ENCODE measurements at regions not wholly inside any gene's neighbourhood (a gene's known extent, or its start where the extent isn't known, plus 50 kb on each side); places are given as distances from the start of the nearest gene placed in this dataset.

GRCh38 chr9:87300915-87301314 is 196.8 kb upstream of the DAPK1 start:
- ATAC-seq (ENCODE audit: insufficient read depth, low FRiP score) = no peak

GRCh38 chr9:87301371-87301770 is 196.3 kb upstream of the DAPK1 start:
- no peak for DNase-seq
- Histone ChIP-seq H3K4me3 (no peak overlapping the region), H3K27me3 (ENCODE audit: control insufficient read depth in 3 of 3, insufficient read depth in 3 of 3, low read length in 2 of 3) (no peaks in the 10 kb centered on the region)

More at GRCh38 chr9:87300915-87301314, 196.8 kb upstream of the DAPK1 start:
- H3K4me1 ChIP-seq (ENCODE audit: control insufficient read depth in 5 of 5, insufficient read depth in 5 of 5, low read length in 5 of 5) = peaks cover 0 to 19% (median 0%) of the 10 kb centered on the region in 5 donors
- no peak overlapping the region for H3K9ac ChIP-seq (ENCODE audit: insufficient read depth in 1 of 2, low read length in 2 of 2)
- no peaks in the 10 kb centered on the region for H3K36me3 ChIP-seq (ENCODE audit: control insufficient read depth in 4 of 4, insufficient read depth in 4 of 4, low read length in 4 of 4)
- WGBS, 2 donors = 80 to 86% methylated on average over 2 of the region's 2 CpGs
- no peaks in the 10 kb centered on the region for H3K27me3 ChIP-seq (ENCODE audit: control insufficient read depth in 3 of 3, insufficient read depth in 3 of 3, low read length in 2 of 3)
- TF ChIP-seq CTCF (IDR thresholded peaks at IDR 0.05; ENCODE audit: control extremely low read depth, extremely low read depth) = no peak
- H3K9me3 ChIP-seq (ENCODE audit: control insufficient read depth in 4 of 4, insufficient read depth in 3 of 4, low read length in 3 of 4) = no peaks in the 10 kb centered on the region
- H3K4me3 ChIP-seq = no peak overlapping the region
- DNase-seq = peak in 2 of 3 donors; percentile 80 to 90
- no peak overlapping the region for H3K27ac ChIP-seq (ENCODE audit: low read depth in 1 of 2, low read length in 1 of 2)

GRCh38 chr9:87305151-87305550 is 192.5 kb upstream of the DAPK1 start:
- no peak for TF ChIP-seq CTCF (IDR thresholded peaks at IDR 0.05; ENCODE audit: control extremely low read depth, extremely low read depth)
- H3K9me3 ChIP-seq (ENCODE audit: control insufficient read depth in 4 of 4, insufficient read depth in 3 of 4, low read length in 3 of 4) = no peaks in the 10 kb centered on the region
- WGBS, 2 donors = 65 to 78% methylated on average over 7 of the region's 7 CpGs
- H3K4me1 ChIP-seq (ENCODE audit: control insufficient read depth in 5 of 5, insufficient read depth in 5 of 5, low read length in 5 of 5) = peaks cover 0 to 34% (median 0%) of the 10 kb centered on the region in 5 donors
- DNase-seq (no peak), ATAC-seq (ENCODE audit: insufficient read depth, low FRiP score) (no peak)
- H3K9ac ChIP-seq (ENCODE audit: insufficient read depth in 1 of 2, low read length in 2 of 2) = no peak overlapping the region
- no peaks in the 10 kb centered on the region for H3K27me3 ChIP-seq (ENCODE audit: control insufficient read depth in 3 of 3, insufficient read depth in 3 of 3, low read length in 2 of 3)
- no peaks in the 10 kb centered on the region for H3K36me3 ChIP-seq (ENCODE audit: control insufficient read depth in 4 of 4, insufficient read depth in 4 of 4, low read length in 4 of 4)
- H3K4me3 ChIP-seq = no peak overlapping the region
- no peak overlapping the region for H3K27ac ChIP-seq (ENCODE audit: low read depth in 1 of 2, low read length in 1 of 2)

More at GRCh38 chr9:87301371-87301770, 196.3 kb upstream of the DAPK1 start:
- no peak for TF ChIP-seq CTCF (IDR thresholded peaks at IDR 0.05; ENCODE audit: control extremely low read depth, extremely low read depth)
- no peaks in the 10 kb centered on the region for H3K36me3 ChIP-seq (ENCODE audit: control insufficient read depth in 4 of 4, insufficient read depth in 4 of 4, low read length in 4 of 4)
- H3K9me3 ChIP-seq (ENCODE audit: control insufficient read depth in 4 of 4, insufficient read depth in 3 of 4, low read length in 3 of 4) = no peaks in the 10 kb centered on the region
- peaks cover 0 to 20% (median 0%) of the 10 kb centered on the region in 5 donors for H3K4me1 ChIP-seq (ENCODE audit: control insufficient read depth in 5 of 5, insufficient read depth in 5 of 5, low read length in 5 of 5)
- ATAC-seq (ENCODE audit: insufficient read depth, low FRiP score) = no peak
- no peak overlapping the region for H3K9ac ChIP-seq (ENCODE audit: insufficient read depth in 1 of 2, low read length in 2 of 2)
- H3K27ac ChIP-seq (ENCODE audit: low read depth in 1 of 2, low read length in 1 of 2) = no peak overlapping the region

GRCh38 chr9:87306006-87306405 is 191.7 kb upstream of the DAPK1 start:
- H3K27ac ChIP-seq (ENCODE audit: low read depth in 1 of 2, low read length in 1 of 2) = no peak overlapping the region
- H3K4me1 ChIP-seq (ENCODE audit: control insufficient read depth in 5 of 5, insufficient read depth in 5 of 5, low read length in 5 of 5) = peaks cover 0 to 26% (median 0%) of the 10 kb centered on the region in 5 donors
- H3K9me3 ChIP-seq (ENCODE audit: control insufficient read depth in 4 of 4, insufficient read depth in 3 of 4, low read length in 3 of 4) = no peaks in the 10 kb centered on the region
- WGBS, 2 donors = 84 to 86% methylated on average over 3 of the region's 3 CpGs
- no peaks in the 10 kb centered on the region for H3K36me3 ChIP-seq (ENCODE audit: control insufficient read depth in 4 of 4, insufficient read depth in 4 of 4, low read length in 4 of 4)
- H3K9ac ChIP-seq (ENCODE audit: insufficient read depth in 1 of 2, low read length in 2 of 2) = no peak overlapping the region
- TF ChIP-seq CTCF (IDR thresholded peaks at IDR 0.05; ENCODE audit: control extremely low read depth, extremely low read depth) = no peak
- no peaks in the 10 kb centered on the region for H3K27me3 ChIP-seq (ENCODE audit: control insufficient read depth in 3 of 3, insufficient read depth in 3 of 3, low read length in 2 of 3)
- no peak overlapping the region for H3K4me3 ChIP-seq
- ATAC-seq (ENCODE audit: insufficient read depth, low FRiP score) (no peak), DNase-seq (no peak)

All from lung (tissue), 11 donors.